Immature natural killer cell (primary cell): ENCODE measurements at regions not wholly inside any gene's neighbourhood (a gene's known extent, or its start where the extent isn't known, plus 50 kb on each side); places are given as distances from the start of the nearest gene placed in this dataset.

Experiments used
- DNase-seq, 3 donors: peaks; one replicate each; pipeline ENCODE4 v3.0.0; 2022; ENCODE audit warnings: mixed read lengths in 1 of 3
- H3K27ac Mint-ChIP-seq, 6 donors: one replicate each; pipeline ENCODE4 v1.8.0; 2020; ENCODE audit warnings: mixed read lengths in 6 of 6, mild to moderate bottlenecking in 5 of 6, inconsistent platforms in 4 of 6, moderate library complexity in 3 of 6
- H3K27me3 Mint-ChIP-seq, 3 donors: one replicate each; pipeline ENCODE4 v1.8.0; 2020 to 2021; ENCODE audit warnings: low read depth in 3 of 3, mild to moderate bottlenecking in 3 of 3, mixed read lengths in 3 of 3, moderate library complexity in 3 of 3, inconsistent platforms in 1 of 3
- H3K36me3 Mint-ChIP-seq, 3 donors: one replicate each; pipeline ENCODE4 v1.8.0; 2020; ENCODE audit warnings: mixed read lengths in 3 of 3, inconsistent platforms in 2 of 3, mild to moderate bottlenecking in 2 of 3
- H3K4me1 Mint-ChIP-seq, 2 donors: one replicate each; pipeline ENCODE4 v1.8.0; 2020; ENCODE audit warnings: inconsistent platforms in 2 of 2, mild to moderate bottlenecking in 2 of 2, mixed read lengths in 2 of 2, moderate library complexity in 1 of 2
- H3K4me3 Mint-ChIP-seq, 5 donors: one replicate each; pipeline ENCODE4 v1.8.0; 2020; ENCODE audit warnings: mild to moderate bottlenecking in 5 of 5, mixed read lengths in 5 of 5, inconsistent platforms in 3 of 5, moderate library complexity in 3 of 5
- H3K9me3 Mint-ChIP-seq, 6 donors: one replicate each; pipeline ENCODE4 v1.8.0; 2020; ENCODE audit warnings: mild to moderate bottlenecking in 6 of 6, mixed read lengths in 6 of 6, inconsistent platforms in 4 of 6, moderate library complexity in 3 of 6

DNA sequence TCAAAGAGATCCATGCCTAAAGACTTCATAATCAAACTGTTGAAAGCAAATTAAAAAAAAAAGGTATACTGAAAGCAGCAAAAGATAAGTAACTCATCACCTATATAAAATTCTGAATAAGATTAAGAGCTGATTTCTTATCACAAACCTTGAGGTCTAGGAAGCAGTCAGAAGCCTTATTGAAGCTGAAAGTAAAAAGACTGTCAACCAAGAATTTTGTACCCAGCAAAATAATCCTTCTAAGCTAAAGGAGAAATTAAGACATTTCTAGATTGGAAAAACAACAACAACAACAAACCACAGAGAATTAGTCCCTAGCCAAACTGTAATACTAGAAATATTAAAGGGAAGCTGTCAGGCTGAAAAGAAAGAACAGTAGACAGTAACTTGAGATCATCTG, 622.9 kb downstream of the PCDH7 start:
- peaks cover 16 to 43% (median 32%) of the 10 kb centered on the region in 6 donors for H3K9me3 Mint-ChIP-seq
- no peak overlapping the region for H3K4me3 Mint-ChIP-seq
- no peaks in the 10 kb centered on the region for H3K4me1 Mint-ChIP-seq
- DNase-seq: no peak
- no peaks in the 10 kb centered on the region for H3K27me3 Mint-ChIP-seq
- no peak overlapping the region for H3K27ac Mint-ChIP-seq
- peaks cover 0 to 4% (median 0%) of the 10 kb centered on the region in 3 donors for H3K36me3 Mint-ChIP-seq

DNA sequence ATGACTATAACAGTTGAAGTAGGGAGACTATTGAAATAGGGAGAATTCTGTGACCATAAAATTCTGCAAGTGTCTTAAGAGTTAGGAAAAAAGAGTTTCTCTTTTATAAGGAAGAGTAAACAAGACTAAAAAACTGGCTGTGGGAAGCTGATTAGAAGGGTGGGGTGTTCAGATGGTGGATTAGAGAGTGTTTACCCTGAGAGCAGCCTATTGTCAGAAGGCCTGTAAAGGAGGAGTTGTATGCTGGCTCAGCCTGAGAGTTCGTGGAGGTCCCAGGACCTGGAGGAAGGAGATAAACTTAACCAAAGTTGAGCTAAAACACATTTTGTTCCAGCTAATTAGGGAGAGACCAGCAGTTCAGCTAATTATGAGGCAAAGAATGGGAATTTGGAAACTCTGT, 629.7 kb downstream of the PCDH7 start:
- Mint-ChIP-seq H3K4me3 (no peak overlapping the region), H3K36me3 (no peaks in the 10 kb centered on the region), H3K27me3 (peaks cover 0 to 1% (median 0%) of the 10 kb centered on the region in 3 donors), H3K27ac (no peak overlapping the region), H3K4me1 (no peaks in the 10 kb centered on the region), H3K9me3 (peaks cover 5 to 37% (median 13%) of the 10 kb centered on the region in 6 donors)
- no peak for DNase-seq

DNA sequence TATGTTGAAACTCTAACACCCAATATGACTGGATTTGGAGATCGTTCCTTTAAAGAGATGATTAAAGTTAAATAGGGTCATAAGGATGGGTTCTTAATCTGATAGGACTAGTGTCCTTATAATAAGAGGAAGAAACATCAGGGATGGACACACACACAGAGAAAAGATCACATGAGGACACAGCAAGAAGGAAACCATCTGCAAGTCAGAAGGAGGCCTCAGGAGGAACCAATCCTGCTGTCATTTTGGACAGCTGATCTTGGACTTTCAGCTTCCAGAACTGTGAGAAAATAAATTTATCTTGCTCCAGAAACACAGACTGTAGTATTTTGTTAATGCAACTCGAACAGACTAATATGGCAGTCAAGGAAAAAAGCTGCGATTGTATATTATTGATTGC, 631.5 kb downstream of the PCDH7 start:
- Mint-ChIP-seq H3K27me3 (peaks cover 0 to 1% (median 0%) of the 10 kb centered on the region in 3 donors), H3K36me3 (no peaks in the 10 kb centered on the region), H3K27ac (no peak overlapping the region), H3K9me3 (peaks cover 5 to 38% (median 12%) of the 10 kb centered on the region in 6 donors), H3K4me1 (no peaks in the 10 kb centered on the region), H3K4me3 (no peak overlapping the region)
- DNase-seq: no peak

DNA sequence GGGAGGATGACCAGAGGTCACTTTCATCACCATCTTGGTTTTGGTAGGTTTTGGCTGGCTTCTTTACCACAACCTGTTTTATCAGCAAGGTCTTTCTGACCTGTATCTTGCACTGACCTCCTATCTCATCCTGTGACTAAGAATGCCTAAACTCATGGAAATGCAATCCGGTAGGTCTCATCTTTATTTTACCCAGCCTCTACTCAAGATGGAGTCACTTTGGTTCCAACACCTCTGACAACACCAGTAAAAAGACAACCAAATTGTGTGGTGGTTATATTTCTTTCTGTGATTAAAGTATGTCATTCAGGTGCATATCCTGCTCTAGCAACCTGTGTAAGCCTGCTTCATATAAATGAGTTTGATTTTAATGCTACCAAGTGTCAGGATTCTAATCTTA, 636.7 kb downstream of the PCDH7 start:
- H3K4me1 Mint-ChIP-seq: no peaks in the 10 kb centered on the region
- DNase-seq: no peak
- H3K27me3 Mint-ChIP-seq: no peaks in the 10 kb centered on the region
- H3K27ac Mint-ChIP-seq: no peak overlapping the region
- no peak overlapping the region for H3K4me3 Mint-ChIP-seq
- H3K36me3 Mint-ChIP-seq: no peaks in the 10 kb centered on the region
- peaks cover 3 to 36% (median 17%) of the 10 kb centered on the region in 6 donors for H3K9me3 Mint-ChIP-seq

DNA sequence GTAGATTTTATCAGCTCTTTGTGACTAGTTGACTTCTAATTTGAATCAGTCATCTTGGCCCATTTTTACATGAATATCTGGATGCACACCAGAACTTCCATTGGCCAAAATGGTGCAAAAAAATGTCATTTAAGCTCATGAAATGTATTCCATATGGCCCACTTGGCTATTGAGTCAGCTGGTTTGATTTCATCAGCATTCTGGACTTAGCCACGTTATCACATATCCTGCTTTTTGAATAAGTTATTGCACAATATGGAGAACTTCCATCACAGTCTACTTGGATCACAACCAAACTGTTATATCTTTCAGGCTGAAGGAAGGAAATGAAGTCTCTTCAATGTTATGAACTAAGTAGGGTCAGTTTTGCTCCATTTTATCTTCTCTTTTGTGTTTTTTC, 640.6 kb downstream of the PCDH7 start:
- no peaks in the 10 kb centered on the region for H3K4me1 Mint-ChIP-seq
- no peak overlapping the region for H3K4me3 Mint-ChIP-seq
- no peaks in the 10 kb centered on the region for H3K36me3 Mint-ChIP-seq
- no peak overlapping the region for H3K27ac Mint-ChIP-seq
- no peak for DNase-seq
- no peaks in the 10 kb centered on the region for H3K27me3 Mint-ChIP-seq
- H3K9me3 Mint-ChIP-seq: peaks cover 3 to 30% (median 16%) of the 10 kb centered on the region in 6 donors

DNA sequence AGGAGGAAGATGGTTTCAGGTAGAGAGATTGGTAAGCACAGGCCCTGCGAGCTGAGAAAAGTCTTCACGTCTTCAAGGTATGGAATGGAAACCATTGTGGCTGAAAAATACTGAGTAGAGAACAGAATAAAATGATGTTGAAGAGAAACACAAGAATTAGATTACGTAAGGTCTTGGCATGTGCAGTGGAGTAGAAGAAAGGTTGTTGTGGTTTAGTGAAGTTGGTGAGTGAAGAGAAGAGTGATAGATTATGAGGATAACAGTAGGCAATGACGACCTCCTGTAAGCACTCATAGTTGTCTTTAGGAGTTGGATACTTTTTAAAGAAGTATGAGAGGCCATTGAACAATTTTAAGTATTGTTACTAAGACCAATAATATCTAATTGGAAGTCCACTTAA, 642.6 kb downstream of the PCDH7 start:
- Mint-ChIP-seq H3K27me3 (no peaks in the 10 kb centered on the region), H3K9me3 (peaks cover 5 to 38% (median 11%) of the 10 kb centered on the region in 6 donors), H3K36me3 (no peaks in the 10 kb centered on the region), H3K4me1 (no peaks in the 10 kb centered on the region), H3K4me3 (no peak overlapping the region), H3K27ac (no peak overlapping the region)
- no peak for DNase-seq

DNA sequence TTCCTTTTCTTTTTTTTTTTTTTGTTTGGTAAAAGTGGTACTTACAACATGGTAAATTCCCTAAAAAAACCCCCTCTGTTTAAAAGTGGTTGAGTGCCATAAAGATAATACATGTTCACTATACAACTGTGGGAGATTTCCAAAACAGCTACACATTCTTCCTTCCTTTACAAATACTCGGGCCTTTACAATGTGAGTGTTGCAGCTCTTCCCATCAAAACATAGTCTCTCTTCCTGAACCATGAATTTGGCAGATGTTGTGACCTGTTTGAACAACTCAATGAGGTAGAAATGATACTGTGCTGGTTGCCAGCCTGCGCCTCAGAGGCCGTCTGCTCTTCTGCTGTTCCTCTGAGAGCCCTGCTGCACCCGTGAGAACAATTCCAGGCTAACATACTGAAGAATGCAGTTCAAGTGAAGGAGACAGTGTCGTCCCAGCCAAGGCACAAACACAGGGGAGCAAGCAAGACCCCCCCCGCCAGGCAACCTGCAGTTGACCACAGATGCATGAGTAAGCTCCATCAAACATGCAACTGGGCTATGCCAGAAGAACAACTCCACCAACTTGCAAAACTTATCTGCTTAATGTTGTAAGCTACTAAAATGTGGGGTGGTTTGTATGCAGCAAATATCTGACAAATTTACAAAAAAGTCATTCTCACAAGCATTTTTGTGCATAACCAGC, 645.0 kb downstream of the PCDH7 start:
- H3K9me3 Mint-ChIP-seq: peaks cover 5 to 33% (median 11%) of the 10 kb centered on the region in 6 donors
- no peaks in the 10 kb centered on the region for H3K27me3 Mint-ChIP-seq
- no peak for DNase-seq
- H3K4me1 Mint-ChIP-seq: no peaks in the 10 kb centered on the region
- H3K4me3 Mint-ChIP-seq: no peak overlapping the region
- no peak overlapping the region for H3K27ac Mint-ChIP-seq
- no peaks in the 10 kb centered on the region for H3K36me3 Mint-ChIP-seq

DNA sequence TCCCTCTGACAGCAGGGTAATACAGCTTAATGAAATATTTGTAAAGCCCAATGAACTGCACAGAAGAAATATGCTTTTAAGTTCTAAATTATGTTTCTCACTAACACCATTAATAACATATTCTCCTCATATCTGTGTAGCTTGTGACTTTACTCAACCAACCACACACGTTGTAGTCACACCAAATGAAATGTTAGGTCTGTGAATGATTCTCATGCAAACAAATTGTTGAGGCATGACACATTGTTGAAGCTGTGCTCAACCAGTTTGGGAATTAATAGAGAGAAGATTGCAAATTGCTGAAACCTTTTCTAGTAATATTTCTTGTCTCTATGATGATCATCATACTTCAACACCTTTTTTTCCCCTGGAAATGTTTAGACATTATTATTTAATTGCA, 645.9 kb downstream of the PCDH7 start:
- H3K27ac Mint-ChIP-seq: no peak overlapping the region
- no peaks in the 10 kb centered on the region for H3K27me3 Mint-ChIP-seq
- H3K36me3 Mint-ChIP-seq: no peaks in the 10 kb centered on the region
- no peaks in the 10 kb centered on the region for H3K4me1 Mint-ChIP-seq
- no peak overlapping the region for H3K4me3 Mint-ChIP-seq
- DNase-seq: no peak
- H3K9me3 Mint-ChIP-seq: peaks cover 2 to 30% (median 8%) of the 10 kb centered on the region in 6 donors

DNA sequence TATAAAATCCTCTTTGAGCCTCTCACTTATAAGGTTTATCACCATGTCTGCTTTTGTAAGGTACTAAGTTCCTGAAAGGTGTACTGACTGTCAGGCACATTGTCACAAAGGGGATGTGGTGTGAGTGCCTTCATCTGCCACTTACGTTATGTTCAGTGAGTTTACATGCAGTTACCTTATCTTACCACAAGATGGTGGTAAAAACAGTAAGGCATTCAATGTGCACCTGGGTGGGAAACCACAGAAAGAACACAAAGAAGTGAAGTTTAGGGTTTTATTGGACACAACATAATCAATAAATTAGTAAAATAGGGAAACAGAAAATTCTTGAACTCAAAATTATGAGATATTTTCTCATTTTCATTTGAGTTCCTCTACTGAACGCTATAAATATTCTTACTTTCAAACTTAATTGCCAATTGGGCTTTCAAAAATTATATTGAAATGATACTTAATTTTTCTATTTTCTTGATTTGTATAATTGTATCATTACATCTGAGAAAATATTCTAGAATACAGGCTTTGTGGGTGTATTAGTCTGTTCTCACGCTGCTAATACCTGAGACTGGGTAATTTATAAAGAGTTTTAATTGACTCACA, 650.8 kb downstream of the PCDH7 start:
- Mint-ChIP-seq H3K4me3 (no peak overlapping the region), H3K27ac (no peak overlapping the region), H3K9me3 (peaks cover 2 to 31% (median 11%) of the 10 kb centered on the region in 6 donors), H3K27me3 (no peaks in the 10 kb centered on the region), H3K4me1 (no peaks in the 10 kb centered on the region), H3K36me3 (peaks cover 0 to 3% (median 0%) of the 10 kb centered on the region in 3 donors)
- no peak for DNase-seq

DNA sequence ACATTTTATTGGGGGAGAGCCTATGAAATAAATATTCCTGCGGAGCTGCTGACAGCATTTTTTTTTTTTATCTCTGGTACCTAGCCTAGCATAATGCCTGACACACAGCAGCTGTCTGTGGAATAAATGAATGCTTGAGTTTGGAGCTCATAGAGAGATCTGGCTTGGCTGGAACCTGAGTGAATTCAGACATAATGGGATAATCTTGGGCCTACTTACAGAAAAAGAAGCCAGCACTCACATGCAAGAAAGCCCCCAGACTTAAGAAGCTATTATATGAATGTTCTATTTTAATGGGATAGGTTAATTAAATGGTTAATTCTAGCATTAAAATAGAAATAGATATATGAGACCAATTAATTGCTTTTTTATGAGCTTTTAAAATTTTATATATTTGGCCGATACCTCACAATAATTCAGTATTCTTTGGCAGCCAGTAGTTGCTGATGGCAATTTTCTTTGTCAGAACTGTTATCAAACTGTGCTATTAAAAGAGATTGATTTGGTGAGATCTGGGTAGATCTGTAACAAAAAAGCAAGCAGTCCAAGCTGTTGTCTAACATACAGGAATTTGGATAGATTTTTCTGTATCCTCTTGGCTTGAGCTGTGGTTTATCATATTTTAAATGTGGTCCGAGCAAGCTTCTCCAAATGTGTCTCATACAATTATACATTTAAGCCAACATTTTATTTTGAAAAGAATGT, 654.2 kb downstream of the PCDH7 start:
- Mint-ChIP-seq H3K9me3 (peaks cover 2 to 55% (median 19%) of the 10 kb centered on the region in 6 donors), H3K27me3 (no peaks in the 10 kb centered on the region), H3K27ac (no peak overlapping the region), H3K4me1 (no peaks in the 10 kb centered on the region), H3K4me3 (no peak overlapping the region), H3K36me3 (peaks cover 0 to 3% (median 0%) of the 10 kb centered on the region in 3 donors)
- DNase-seq: no peak

DNA sequence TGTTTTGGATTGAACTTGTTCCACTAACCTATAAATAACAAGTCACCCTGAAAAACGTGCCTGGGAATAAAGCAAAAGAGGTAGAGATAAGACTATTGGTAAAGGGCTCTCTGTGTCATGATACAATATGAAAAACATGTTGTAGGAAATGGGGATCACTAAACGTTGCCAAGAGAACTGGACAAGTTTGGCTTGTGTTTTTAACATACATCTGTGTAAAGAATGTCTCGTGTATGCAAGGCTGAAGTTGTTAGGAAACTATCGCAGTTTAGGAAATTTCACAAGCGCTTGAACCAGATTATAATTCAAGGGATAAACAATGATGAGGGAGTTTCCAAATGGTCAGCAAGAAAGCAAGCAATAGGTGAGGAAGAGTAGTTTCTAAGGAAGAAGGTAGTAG, 655.8 kb downstream of the PCDH7 start:
- H3K9me3 Mint-ChIP-seq: peaks cover 2 to 64% (median 19%) of the 10 kb centered on the region in 6 donors
- no peak for DNase-seq
- H3K27me3 Mint-ChIP-seq: no peaks in the 10 kb centered on the region
- H3K4me1 Mint-ChIP-seq: no peaks in the 10 kb centered on the region
- no peak overlapping the region for H3K27ac Mint-ChIP-seq
- peaks cover 0 to 3% (median 0%) of the 10 kb centered on the region in 3 donors for H3K36me3 Mint-ChIP-seq
- H3K4me3 Mint-ChIP-seq: no peak overlapping the region

DNA sequence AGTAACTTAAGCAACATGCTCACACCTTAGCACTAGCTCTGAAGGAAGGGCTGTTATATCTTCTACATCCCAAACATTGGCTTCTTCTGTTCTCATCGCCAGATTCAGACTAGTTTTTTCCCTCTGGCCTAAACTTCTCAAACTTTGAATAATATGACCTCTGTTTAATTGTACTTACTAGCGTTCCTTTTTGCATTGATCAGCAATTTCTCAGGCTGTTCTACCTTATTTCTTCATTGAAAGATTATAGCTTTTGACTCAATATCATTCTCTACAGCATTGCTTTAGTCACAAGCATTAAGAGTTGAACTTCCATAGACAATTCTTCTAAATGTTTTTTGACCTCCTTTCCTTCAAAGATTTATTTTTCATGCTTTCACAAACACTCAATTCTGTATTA, 659.2 kb downstream of the PCDH7 start:
- Mint-ChIP-seq H3K4me1 (no peaks in the 10 kb centered on the region), H3K9me3 (peaks cover 2 to 46% (median 12%) of the 10 kb centered on the region in 6 donors), H3K36me3 (no peaks in the 10 kb centered on the region), H3K27me3 (no peaks in the 10 kb centered on the region), H3K4me3 (no peak overlapping the region), H3K27ac (no peak overlapping the region)
- no peak for DNase-seq

DNA sequence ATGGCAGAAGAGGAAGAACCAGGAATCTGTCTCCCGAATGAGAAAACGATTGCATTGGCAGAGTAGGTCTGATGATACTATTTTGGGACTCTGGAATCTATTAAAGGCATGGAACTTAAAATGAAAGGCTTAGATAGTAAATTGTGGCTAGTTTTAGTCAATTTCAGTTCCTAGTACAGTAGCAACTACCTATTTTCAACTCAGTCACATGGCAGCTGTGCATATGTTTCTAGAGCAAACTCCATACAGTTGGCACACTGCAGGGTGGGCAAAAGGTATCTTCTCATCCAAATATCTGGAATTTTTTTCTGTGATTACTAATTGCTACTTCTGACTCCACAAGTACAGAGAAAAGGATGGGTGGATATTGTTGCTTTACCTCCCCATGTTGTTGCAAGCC, 663.6 kb downstream of the PCDH7 start:
- H3K4me1 Mint-ChIP-seq: no peaks in the 10 kb centered on the region
- DNase-seq: no peak
- H3K36me3 Mint-ChIP-seq: no peaks in the 10 kb centered on the region
- H3K27me3 Mint-ChIP-seq: no peaks in the 10 kb centered on the region
- H3K9me3 Mint-ChIP-seq: peaks cover 0 to 25% (median 6%) of the 10 kb centered on the region in 6 donors
- no peak overlapping the region for H3K4me3 Mint-ChIP-seq
- no peak overlapping the region for H3K27ac Mint-ChIP-seq

DNA sequence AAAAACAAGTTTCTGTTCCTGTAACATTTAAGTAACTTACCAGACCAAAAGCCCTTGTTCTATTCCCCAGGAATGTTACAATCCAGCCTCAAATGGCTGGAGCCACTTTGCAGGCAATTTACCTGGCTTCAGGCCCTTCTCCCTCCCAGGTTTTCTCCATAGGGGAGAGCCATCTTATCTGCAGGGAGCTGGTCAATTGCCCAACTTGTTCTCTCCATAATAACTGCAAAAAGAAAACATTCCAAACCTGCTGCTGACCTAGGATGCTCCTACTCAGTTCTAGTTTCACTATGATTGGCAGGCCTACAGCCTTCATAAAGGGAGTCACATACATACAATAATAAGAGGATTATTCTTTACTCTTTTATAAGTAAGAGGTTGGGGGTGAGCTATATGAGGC, 670.7 kb downstream of the PCDH7 start:
- Mint-ChIP-seq H3K36me3 (no peaks in the 10 kb centered on the region), H3K4me1 (no peaks in the 10 kb centered on the region), H3K4me3 (no peak overlapping the region), H3K27ac (no peak overlapping the region), H3K27me3 (no peaks in the 10 kb centered on the region), H3K9me3 (peaks cover 0 to 31% (median 18%) of the 10 kb centered on the region in 6 donors)
- DNase-seq: no peak
